ENCODE measurements at regions not wholly inside any gene's neighbourhood (a gene's known extent, or its start where the extent isn't known, plus 50 kb on each side); places are given as distances from the start of the nearest gene placed in this dataset.
"Not testable (repeated sequence)": the region's sequence is repeated elsewhere in the genome, so short reads cannot be mapped to it uniquely, and the experiment has no call there.

DNA sequence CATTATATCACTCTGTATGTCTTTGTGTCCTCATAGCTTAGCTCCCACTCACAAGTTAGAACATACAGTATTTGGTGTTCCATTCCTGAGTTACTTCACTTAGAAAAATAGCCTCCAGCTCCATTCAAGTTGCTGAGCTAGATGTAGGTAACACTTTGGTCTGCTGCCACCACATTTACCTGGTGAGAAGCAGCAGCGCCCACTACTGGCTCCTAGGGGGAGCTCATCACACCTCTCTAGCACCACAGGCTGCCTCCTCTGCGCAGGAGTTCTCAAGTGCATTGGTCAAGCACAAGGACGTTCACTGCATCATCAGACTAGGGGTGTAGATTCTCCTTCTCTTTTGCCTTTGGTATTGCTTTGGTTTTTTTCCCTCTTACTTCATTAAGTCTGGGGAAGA, 530.9 kb upstream of the AUTS2 start:
- DNase-seq, result peak; percentile 62

DNA sequence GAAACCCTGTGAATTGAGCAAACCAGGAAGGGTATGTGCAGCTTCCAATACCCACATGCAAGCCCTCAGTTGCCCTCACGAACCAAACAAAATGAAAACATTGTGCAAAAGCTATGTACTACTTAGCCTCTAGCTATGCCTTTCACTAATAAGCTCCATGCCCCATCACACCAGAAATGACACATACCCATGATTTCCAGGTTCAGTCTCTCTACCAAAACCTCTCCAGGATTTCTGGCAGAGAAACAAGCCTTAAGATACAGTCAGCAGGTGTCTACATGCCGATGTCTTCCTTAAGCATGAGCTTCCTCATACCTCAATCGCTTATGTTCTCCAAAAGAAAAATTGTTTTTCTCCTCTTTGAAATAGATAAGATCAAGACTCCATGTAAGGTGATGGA, 527.8 kb upstream of the AUTS2 start:
- no peak for DNase-seq

DNA sequence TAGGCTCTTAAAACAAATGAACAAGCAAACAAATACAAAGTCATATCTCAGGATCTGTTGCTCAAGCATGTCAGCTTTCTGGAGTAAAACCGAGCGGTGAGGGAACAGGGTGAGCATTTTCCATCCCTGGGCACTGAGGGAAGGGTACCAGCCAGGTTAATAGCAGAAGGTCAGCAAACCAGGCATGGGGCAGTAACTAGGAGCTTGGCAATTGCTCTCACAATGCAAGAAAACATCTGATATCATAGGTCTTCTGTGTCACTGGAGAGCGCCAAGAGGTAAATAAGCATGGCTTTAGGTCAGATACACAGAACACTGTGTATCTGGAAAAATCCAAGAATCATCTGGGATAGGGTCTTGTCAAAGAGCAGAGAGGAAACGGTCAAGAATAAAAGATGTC, 521.7 kb upstream of the AUTS2 start:
- DNase-seq, result no peak

DNA sequence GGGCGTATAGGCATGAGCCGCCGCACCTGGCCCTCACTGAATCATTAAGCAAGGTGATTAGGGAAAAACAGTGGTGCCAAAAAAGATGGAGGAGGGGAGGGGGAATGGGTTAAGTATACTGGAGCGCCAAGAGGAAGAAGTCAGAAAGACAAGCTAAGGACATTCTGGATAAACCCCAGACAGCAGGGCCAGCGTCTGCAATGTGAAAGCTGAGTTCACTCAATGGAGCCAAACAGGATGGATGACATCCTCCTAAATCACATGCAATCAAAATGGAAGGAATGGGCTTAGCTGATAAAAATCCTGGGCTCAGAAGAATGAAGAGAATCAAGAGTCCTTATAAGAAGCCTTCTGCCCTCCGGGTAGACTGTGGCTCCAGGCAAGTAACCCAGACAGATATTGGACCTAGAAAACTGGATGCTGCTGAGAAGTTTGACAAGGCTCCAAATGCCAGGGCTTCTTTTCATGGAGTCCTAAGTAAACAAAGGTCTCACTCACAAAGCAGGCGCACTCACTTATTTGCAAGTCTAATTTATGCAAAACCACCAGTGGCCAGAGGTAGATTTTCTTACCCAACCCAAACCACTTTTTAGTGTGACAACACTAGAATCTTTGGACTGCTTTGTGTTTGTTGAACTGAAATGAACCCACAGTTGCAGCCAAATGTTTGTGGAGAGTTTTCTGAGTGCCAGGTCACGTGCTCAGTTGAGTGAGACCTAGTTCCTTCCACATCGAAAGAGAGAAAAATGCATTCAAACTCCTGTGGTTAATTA, 519.1 kb upstream of the AUTS2 start:
- no peak for DNase-seq

DNA sequence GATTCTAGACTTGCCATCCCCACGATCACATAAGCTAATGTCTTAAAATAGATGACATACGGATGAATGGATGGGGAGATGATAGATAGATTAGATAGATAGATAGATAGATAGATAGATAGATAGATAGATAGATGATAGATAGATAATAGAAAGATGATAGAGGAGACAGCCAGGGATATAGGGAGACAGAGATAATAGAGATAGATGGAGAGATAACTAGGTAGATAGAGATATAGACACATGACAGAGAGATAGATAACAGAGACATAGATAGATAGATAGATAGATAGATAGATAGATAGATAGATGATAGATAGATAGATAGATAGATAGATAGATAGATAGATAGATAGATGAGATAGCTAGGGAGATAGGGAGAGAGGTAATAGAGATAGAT, 511.0 kb upstream of the AUTS2 start:
- DNase-seq, result not testable (repeated sequence)

DNA sequence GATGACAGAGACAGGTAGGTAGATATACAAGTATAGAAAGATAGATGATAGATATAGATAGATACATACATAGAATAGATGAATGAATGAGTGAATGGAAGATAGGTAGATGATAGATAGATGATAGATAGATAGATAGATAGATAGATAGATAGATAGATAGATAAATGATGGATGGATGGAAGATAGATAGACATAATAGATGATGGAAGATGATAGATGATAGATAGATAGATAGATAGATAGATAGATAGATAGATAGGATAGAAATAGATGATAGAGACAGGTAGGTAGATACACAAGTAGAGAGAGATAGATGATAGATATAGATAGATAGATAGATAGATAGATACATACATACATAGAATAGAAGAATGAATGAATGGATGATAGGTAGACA, 510.1 kb upstream of the AUTS2 start:
- DNase-seq, result no peak

DNA sequence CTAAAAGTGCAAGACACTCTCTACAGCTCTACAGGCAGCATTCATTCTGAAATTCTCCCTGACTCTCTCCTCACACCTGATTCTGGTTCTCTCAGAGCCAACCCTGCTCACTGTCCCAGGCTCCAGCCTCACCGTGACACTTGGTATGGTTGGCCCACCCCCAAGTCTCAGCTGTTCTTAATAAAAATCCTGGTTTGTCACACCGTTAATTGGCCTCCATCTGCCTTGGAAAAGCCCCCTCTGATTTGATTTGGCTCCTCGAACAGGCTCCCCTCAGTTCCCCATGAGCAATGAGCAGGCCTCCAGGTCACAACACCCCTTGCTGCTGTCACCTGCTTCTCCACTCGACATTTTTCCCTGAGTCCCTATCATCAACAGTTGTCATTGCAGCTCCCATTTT, 507.3 kb upstream of the AUTS2 start:
- DNase-seq, result no peak

DNA sequence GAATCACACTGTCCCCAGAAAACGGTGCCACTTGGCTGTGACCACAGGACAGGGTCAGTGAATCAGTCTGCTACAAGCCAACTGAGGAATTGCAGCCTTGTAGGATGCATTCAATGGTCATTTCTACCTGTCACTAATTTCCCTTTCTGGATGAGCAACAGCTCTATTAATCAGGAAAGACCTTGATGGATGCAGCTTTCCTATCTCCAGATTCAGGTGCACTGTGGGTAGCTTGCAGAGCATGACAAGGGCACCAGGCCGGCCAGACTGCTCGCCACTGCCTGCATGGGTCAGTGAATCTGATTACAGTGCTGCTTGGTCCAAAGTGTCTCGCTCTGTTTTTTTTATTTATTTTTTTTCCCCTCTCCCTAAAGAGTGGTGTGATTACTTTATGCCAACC, 506.8 kb upstream of the AUTS2 start:
- no peak for DNase-seq

DNA sequence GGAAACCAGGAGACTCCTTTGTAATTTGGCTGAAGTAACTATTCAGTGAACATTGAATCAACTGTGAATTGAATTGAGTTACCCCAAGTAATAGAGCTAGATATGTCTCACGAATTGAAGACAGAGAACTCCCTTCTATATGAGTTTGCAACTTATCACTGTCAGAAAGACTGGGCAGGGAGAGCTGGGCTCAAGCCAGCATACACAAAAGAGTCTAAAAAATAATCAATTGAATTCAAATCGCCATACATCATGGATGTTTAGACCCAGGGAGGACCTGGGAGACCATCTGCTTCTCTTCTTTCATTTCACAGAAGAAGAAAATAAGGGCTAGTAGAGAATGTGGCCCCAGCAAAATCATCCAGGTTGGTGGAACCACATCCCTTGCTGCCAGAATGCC, 503.1 kb upstream of the AUTS2 start:
- no peak for DNase-seq

DNA sequence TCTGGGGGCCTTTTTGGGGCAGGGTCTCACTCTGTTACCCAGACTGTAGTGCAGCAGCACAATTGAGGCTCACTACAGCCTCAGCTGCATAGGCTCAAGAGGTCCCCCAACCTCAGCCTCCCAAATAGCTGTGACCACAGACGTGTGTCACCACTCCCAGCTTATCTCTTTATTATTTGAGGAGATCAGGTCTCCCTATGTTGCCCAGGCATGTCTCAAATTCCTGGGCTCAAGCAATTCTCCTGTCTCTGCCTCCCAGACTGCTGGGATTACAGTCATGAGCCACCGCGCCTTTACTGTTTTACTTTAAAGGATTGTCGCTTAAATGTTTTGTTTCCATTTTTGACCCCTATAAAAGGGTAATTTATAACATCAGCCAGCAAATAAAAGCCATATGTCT, 502.6 kb upstream of the AUTS2 start:
- no peak for DNase-seq

DNA sequence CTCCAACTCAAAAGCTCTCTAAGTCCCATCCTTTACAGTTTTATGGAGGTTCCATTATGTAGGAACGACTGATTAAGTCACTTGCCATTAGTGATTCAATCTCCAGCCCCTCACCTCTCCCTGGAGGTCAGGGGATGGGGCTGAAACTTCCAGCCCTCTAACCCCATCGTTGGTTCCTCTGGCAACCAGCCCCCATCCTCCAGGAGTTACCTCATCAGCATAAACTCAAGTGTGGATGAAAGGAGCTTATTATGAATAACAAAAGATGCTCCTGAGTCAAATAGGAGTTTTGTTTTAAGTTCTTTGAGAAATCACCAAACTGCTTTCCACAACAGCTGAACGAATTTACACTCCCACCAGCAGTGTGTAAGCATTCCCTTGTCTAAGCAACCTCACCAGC, 494.3 kb upstream of the AUTS2 start:
- DNase-seq, result no peak

DNA sequence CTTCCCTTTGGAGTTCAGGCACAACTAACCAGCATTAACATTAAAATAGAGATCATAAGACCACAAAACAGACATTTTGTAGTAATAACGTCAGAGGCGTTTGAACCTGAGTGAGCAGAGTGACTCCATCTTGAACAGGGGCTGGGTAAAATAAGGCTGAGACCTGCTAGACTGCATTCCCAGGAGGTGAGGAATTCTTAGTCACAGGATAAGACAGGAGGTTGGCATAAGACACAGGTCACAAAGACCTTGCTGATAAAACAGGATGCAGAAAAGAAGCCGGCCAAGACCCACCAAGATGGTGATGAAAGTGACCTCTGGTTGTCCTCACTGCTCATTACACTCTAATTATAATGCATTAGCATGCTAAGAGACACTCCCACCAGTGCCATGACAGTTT, 493.2 kb upstream of the AUTS2 start:
- DNase-seq, result no peak

DNA sequence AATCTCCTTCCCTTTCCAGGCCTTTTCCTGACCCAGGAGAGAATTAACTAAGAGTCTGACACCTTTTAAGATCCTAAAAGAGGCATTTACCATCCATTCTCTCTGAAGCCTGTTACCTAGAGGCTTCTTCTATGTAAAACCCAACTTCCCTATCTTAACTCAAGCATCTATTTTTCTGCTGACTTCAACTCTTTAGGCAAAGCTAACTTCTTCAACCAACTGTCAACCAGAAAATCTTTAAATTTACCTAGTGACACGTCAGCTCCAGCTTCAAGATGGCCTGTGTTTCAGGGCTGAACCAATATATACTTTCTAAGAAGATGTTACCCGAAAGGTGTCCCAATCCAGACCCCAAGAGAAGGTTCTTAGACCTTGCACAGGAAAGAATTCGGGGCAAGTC, 492.3 kb upstream of the AUTS2 start:
- no peak for DNase-seq

DNA sequence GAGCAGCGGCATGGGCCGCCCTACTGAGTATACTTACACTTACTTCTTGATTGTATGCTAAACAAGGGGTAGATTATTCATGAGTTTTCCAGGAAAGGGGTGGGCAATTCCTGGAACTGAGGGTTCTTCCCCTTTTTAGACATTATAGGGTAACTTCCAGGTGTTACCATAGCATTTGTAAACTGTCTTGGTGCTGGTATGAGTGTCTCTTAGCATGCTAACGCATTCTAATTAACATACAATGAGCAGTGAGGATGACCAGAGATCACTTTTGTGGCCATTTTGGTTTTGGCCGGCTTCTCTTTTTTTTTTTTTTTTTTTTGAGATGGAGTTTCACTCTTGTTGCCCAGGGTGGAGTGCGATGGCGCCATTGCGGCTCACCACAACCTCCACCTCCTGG, 491.8 kb upstream of the AUTS2 start:
- DNase-seq, result not testable (repeated sequence)

DNA sequence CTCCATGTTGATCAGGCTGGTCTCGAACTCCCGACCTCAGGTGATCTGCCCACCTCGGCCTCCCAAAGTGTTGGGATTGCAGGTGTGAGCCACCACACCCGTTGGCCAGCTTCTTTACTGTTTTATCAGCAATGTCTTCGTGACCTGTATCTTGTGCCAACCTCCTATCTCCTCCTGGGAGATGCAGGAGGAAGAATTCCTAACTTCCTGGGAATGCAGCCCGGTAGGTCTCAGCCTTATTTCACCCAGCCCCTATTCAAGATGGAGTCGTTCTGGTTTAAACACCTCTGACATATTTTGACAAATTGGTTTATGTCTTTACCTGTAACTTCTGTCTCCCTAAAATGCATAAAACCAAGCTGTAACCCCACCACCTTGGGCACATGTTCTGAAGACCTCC, 491.3 kb upstream of the AUTS2 start:
- DNase-seq, result not testable (repeated sequence)

DNA sequence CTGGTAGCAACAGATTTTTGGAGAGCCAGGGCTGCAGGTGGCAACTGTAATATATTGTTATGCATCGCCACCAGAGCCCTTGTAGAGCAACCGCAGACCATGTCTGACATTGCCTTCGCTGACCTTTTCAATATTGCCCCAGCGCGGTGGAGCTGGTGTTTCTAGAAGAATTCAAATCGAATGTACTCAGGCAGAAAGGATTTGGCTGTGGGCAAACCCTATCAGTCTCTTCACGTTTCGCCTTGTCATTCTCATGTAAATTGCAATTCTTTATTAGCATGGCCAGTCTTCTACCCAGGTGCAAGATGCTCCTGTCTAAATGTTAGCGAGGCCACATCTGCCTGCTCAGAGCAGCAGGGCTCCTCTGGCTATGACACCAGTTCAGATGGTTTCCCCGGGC, 490.2 kb upstream of the AUTS2 start:
- no peak for DNase-seq

DNA sequence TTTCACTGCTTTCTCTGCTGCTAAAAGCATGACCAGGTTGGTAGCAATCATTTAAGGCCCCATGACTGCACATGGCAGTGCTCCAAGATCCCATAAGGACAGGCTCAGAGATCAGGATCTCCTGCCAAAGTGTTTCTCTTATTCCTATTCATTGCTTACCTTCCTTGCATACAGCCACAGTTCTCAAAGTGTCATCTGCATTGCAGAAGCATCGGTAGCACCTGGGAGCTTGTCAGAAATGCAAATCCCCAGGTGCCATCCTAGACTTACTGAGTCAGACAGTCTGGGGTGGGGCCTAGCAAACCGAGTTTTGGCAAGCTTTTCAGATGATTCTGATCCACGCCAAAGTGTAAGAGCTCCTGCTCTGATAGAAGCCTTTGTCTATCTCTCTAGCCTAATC, 489.0 kb upstream of the AUTS2 start:
- no peak for DNase-seq

DNA sequence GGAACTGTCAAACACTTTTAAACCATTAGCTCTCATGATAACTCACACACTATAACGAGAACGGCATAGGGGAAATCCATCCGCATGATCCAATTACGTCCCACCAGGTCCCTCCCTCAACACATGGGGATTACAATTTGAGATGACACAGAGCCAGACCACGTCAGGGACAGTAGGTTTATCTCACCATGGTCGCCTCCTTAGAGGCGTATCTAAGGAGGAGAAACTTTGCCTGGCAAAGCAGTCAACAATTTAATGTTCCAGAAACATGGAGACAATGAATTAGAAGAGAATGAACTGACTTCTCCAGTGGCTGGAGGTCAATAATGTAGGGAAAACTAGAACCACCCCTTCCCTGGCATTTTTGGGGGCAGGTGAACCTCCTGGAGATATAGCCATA, 488.4 kb upstream of the AUTS2 start:
- no peak for DNase-seq

DNA sequence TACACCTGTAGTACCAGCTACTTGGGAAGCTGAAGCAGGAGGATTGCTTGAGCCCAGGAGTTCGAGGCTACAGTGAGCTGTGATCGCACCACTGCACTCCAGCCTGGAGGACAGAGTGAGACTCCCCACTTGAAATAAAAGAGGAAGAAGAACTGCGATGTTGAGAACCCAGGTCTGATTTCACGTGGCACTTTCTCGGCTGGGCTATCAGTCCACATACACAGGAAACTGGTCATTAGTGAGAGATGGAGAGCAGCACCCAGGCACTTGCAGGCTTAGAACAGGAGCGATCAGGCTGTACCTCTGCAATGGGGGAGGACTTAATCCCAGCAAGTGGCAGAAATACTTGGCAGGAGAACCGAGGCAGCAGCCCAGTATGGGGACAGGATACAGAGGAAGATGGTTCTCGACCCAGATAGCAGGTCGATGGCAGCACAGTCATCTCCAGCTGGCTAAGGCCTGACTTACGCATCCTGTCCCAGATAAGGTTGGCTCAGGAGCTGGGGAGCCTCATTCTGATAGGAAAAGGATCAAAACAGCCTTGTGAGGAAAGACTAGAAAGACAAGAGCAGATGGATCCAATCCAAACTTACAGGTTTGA, 487.7 kb upstream of the AUTS2 start:
- no peak for DNase-seq

DNA sequence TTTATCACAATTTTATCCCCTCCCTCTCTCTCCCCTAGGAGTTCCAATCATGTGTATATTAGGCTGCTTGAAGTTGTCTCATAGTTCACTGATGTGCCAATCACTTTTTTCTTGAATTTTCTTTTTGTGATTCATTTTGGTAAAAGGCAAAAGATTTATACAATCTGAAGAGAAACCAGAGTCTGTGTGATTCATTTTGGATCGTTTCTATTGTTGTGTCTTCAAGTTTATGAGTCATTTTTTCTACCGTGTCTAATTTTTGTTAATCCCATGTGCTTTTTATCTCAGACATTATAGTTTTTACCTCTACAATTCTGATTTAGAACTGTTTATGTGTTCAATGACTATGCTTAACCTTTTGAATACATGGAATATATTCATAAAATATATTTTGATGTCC, 483.9 kb upstream of the AUTS2 start:
- DNase-seq, result no peak

DNA sequence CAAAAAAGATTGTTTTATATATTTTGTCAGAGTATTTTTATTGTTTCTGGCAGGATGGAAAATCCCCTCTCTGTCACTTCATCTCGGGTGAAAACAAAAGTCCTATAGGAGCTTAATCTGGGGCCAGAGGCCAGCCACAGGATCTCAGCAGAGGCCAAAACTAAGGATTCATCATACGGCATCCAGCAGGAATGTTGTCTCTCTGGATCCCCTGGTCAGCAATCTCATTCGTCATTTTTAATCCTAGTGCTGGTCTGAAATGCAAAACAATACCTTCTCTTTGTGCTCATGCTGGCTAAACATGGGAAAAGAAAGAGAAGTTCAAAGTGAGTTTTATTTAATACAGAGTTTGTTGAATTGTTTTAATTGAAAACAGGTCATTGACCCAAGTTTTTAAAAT, 482.5 kb upstream of the AUTS2 start:
- DNase-seq, result no peak

DNA sequence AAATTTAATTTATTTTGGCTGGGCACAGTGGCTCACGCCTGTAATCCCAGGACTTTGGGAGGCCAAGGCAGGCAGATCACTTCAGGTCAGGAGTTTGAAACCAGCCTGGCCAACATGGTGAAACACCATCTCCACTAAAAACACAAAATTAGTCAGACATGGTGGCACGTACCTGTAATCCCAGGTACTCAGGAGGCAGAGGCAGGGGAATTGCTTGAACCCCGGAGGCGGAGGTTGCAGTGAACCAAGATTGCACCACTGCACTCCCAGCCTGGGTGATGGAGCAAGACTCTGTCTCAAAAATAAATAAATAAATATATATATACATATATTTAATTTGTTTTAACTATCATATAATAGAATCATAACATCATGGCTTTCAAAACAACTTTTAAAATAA, 482.1 kb upstream of the AUTS2 start:
- DNase-seq, result not testable (repeated sequence)

DNA sequence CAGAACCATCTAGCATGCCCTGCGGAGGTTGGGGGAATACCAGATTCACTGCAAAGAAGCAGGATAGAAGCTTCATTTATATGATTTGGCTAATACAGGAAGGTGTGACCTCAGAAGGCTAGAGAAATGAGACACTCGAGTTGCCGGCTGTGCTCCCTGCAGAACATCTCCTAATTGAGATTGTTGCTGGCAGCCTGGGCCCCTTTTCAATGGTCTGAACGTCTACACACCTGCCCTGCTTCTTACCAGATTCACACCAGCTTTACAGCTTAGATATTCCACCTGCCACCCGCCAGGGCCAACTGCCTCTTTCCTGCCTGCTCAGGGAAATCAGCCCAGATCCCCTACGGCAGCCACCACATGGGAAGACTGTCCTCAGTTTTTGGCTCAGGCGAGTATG, 475.3 kb upstream of the AUTS2 start:
- DNase-seq, result no peak

DNA sequence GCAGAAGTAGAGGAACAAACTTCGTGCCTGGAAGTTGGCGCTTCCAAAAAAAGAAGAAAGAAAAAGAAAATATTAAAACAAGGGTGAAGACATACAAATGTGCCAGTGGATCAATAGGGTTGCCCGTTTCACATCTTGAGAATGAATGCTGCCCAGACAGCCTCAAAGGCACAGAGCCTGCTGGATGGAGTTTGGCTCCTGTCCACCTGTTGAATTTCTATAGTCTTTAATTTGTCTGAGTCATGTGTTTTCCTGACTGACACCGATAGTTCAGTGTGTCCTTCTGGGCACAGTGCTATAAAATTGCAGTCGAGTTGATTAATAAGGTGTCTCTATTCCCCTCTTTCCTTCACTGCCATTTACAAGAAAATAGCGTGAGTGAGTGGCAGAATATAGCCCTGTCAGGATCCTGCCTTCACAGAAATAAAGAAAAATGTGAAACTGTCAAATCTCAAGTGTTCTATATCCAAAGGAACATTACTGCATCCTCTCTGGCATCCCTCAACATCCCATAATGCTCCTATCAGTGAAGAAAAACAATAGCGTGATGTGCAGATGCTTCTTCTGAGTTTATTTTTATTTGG, 471.3 kb upstream of the AUTS2 start:
- peak; percentile 24 for DNase-seq

DNA sequence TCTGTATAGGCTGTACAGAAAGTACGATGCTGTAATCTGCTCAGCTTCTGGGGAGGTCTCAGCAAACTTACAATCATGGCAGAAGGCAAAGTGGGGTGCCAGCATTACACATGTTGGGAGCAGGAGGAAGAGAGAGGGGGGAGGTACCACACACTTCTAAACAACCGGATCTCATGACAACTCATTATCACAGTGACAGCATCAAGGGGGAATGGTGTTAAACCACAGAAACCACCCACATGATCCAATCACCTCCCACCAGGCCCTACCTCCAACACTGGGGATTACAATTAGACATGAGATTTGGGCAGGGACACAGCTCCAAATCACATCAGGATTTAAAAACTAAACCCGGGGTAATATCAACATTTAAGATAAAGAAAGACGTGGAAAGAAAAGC, 468.8 kb upstream of the AUTS2 start:
- no peak for DNase-seq

All from NCI-H69 (cell line).